HG02938 (cell line): ENCODE measurements at regions not wholly inside any gene's neighbourhood (a gene's known extent, or its start where the extent isn't known, plus 50 kb on each side); places are given as distances from the start of the nearest gene placed in this dataset.
"Not testable (repeated sequence)": the region's sequence is repeated elsewhere in the genome, so short reads cannot be mapped to it uniquely, and the experiment has no call there.

Source experiments
- ATAC-seq: cut with Tn5 transposase; IDR thresholded peaks from one replicate; pipeline ENCODE4 v1.9.1; 2021; ENCODE audit warnings: mild to moderate bottlenecking, moderate library complexity; ENCODE audit not compliant: unreplicated experiment

DNA sequence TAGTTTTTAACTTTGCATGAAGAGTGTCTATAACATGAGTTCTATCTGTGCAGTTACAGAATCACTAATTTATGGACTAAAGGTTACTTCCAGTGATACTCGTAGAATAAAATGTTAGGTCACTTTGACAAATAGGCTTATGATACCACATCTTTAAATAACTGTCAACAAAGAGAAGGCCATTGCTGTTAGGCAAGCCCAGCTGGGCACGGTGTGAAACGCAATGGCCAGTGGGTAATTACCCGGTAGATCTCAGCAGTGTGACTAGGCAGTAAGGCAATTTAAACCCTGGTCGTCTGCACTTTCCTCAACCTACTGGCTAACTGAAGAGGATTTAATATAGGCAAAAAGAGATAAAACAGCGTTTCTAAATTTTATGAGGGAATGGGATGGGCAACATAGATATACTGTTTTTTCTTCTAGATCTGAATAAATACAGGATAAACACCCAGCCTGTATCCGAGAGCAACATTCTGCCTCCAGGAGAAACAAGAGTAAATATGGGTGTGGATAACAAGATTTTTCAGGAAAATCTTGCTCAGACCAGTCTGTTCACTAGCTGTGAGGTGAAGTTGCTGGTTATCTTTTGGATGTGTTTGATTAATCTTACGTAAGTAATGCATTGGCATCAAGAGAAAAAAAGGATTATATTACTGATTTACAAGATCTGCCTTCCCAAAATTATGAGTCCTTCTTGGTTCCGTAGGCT lies 631.3 kb downstream of the EFNB2 start:
- ATAC-seq: no peak

DNA sequence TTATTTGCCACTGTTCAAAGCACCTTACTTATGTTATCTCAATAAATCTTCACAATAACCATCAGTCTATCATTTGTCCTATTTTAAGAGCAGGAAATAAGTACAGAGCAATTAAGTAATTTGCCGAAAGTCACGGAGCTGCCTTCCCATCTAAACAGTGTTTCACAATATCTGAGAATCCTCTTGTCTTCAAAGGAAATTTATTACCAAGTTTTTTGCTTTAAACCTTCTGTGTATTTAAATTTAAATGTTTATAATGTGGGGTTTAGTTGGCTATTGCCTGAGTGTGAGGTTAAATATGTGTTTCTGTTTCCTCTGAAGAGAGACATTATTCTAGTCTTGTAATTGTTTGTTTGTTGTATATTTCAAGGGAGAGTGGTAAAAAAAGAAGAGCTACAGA lies 633.1 kb downstream of the EFNB2 start:
- ATAC-seq: no peak

DNA sequence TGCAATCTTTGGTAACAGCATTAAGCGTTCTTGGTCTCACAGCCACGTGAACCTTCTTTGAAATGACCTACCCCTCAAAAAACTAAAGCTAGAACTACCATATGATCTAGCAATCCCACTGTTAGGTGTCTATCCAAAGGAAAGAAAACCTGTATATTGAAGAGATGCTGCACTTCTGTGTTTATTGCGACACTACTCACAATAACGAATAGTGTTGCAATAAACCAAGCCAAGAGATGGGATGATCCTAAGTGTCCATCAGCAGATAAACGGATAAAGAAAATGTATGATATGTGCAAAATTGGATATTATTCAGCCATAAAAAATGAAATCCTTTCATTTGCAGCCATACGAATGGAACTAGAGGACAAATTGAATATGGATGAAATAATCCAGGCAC lies 637.9 kb downstream of the EFNB2 start:
- no peak for ATAC-seq

DNA sequence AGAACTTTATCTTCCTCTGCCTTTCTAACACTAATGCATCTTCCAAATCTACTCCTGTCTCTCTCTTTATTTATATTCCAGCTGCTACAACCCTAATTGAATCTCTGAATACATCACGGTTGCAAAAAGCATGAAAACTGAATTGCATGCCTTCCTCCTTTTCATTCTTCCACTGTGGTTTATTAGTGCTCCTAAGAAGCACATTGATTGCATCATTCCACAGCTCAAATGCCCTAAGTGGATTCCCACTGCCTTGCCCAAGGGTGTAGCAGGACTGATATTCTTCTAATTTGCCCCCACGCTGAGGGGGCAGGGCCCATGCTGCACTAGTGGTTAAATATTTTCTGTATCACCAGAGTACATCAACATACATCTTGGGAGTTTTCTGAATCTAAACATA lies 640.8 kb downstream of the EFNB2 start:
- no peak for ATAC-seq

DNA sequence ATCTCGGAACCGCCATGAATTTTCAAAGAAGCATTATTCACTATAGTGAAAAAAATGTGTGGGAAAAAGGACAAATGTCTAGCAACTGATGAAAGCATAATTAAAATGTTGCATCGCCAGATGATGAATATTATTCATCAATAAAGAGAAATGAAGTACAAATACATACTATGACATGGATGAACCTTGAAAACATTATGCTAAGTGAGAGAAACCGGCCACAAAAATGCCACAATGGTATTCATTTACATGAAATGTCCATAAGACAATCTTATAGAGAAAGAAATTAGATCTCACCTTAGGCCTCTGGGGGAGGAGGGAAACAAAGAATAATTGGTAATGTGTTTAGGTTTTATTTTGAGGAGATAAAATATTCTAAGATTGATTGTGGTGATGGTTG lies 645.0 kb downstream of the EFNB2 start:
- no peak for ATAC-seq

DNA sequence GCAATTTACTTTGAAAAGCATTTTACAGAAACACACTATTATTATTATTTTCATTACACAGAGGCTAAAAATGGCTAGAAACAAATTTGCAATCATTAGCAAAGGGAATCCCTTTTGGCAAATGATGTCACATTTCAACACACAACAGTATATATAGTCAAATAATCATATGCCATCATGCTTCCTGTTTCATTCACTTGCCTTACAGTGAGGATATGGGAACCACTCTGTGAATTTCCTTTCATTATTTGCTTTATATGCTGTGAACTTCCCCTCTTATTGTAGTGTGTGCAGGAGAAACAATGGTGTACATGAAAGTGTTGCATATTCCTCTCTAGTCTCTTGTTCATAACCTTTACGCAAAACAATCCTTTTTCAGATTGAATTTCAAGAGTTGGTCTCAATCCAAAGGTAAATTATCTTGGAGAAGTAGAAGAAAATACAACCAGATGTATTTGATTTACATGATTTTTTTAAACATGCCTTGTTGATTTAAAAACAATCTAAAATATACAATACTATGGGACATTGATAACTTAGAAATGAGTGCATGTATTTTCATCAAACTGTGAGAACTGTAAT lies 657.3 kb downstream of the EFNB2 start:
- no peak for ATAC-seq

DNA sequence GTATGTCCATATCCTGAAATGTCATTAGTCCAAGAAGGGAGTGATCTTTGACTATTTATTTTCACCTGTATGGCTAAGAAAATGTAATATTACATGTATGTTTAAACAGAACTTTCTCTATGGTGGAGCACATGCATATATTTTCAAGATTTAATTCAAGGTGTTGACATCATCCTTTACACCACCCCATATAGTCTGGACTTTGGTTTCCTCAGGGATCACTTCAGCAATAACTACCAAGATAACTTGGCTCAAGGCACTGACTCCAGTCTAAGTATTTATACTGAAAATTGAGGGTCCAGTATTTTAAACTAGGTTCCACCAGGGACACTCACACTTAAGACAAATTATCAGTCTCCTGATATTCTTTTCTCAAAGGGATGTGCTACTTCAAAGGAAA lies 660.6 kb downstream of the EFNB2 start:
- no peak for ATAC-seq

DNA sequence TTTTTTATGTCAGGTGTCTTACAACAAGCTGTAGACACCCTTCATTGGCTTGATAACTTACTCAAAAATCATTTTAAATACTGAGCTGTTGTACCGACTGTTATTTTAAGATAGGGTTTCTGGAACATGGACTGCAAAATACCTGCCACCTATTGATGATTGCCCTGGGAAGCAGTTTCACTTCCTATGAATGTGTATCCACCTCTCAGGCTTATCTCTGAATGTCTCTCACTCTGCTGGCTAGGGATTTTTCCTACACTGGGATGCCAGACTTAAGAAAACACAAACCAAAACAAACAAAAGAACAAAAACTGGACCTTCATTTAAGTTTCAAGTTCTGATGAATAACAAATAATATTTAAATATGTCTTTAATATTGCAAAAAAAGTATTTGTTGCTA lies 663.7 kb downstream of the EFNB2 start:
- no peak for ATAC-seq

DNA sequence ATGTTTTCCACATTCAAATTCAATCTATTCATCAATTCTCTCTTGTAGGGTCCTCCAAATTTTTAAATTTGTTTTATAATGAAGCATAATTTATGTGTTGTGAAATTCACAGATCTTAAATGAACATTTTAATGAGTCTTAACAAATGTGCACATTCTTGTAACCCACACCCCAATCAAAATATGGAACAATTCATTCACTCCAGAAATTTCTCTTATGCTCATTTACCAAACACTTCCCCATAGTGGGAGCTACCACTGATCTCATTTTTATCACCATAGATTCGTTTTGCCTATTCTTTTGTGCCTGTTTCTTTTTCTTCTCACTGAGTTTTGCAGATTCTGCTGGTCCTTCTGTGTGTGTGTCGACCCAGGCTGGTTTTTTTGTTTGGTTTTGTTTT lies 664.1 kb downstream of the EFNB2 start:
- ATAC-seq: no peak

DNA sequence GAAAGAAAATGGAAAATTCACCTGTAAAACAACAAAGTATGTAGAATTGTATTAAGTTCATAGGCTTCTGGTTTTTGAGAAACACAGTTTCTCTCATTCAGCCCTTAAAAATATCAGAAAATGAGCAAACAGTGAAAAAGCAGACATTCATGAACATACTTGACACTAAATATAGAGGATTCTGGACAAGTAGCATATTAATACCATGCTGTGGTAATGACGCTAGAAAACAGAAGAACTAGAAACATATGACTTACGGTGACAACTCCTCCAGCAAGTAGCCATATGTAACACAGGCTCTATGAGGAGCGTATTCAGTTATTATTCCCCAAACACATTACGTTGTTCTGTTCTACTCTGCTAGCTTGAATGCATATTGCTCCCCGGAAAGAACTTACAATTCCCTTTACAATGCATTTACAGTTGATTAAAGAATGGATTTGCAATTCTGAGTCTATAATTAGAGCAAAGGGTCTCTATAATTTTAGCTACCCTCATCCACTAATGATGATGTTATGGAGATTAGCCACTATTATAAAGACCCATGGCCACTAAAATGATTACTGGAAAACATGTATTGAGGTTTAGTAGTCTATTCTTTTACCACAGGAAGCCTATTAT lies 672.1 kb downstream of the EFNB2 start:
- ATAC-seq: no peak

DNA sequence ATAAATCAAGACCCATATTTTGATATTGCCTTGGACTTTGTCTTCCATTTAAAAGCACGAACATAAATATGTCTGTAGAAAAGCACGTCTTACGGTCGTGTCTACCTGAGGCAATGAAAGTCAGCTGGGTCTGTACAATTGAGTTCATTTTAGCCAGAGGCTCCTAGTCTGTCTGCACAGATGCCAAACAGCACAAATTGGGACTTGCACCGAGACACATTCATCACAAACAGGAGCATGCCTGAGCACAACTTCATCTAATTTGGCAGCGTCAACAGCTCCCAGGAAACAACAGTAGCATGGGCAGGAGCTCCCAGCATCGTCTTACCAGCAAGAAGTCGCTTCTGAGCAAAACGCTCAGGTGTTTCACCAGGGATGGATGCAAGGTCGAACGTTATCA lies 687.0 kb downstream of the EFNB2 start:
- no peak for ATAC-seq

DNA sequence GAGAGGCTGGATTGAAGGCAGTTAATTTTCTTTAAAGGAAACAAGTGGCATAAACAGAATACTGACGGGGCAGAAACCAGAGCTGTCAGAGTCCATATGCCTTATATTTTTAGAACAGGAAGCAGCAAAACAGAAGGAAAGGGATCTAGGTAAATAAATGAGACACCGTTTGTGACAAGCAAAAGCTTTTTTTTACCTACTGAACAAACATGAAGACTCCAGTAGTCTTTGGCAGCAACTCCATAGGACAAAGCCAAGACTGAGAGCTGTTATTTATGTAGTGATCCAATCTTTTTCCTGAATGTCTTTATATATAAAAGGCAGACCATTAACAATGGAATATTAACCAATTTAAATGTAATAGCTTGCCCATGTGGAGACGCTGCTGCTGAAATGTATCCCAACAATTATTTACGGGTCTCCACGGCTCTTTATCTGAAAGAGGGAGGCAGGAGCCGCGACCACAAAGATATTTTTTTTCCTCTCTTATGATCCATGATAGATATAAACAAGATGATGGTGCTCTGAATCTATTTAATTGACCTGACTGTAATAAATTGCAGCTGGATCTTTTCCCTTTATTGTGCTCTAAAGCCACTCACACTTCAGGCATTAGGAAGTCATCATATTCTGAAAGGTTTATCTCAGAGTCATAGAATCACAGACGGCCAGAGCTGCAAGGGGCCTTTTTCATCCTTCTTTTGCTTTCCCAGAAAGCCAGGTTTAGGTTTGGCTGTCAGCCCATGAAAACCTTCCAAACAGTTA lies 687.8 kb downstream of the EFNB2 start:
- ATAC-seq: no peak

DNA sequence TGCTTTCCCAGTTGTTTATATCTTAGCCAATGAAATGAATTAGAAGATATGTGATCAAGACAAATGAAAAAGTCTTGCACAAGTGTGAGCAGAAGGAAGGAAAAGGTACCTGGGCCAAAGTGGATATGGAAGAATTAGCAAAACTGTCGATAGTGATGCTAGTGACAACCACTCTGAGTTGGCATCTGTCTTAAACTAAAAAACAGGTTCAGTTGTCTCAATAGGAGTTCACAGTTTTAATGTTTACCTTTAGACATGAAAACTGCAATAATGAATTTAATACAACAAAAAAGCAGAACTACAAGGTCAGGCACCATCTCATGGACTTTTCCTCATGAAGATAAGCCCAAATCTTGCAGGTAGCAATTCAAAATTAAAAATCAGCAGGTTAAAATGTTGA lies 688.5 kb downstream of the EFNB2 start:
- ATAC-seq: no peak

DNA sequence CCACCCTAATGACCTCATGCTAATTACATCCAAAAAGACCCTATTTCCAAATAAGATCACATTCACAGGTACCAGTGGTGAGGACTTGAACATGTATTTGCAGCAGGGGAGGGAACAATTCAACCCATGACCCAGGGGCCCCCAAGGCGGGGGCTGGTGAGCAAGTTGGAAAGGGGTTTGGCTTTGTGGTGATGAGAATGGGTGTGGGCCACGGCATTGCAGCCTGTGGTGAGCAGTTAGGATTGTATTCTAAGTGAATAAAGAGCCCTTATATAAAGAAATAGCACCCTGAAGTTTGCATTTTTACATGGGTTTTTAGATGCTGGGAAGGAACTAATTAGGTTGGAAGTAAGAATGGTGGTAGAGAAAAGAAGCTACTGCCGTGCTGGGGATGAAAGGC lies 694.2 kb downstream of the EFNB2 start:
- no peak for ATAC-seq

DNA sequence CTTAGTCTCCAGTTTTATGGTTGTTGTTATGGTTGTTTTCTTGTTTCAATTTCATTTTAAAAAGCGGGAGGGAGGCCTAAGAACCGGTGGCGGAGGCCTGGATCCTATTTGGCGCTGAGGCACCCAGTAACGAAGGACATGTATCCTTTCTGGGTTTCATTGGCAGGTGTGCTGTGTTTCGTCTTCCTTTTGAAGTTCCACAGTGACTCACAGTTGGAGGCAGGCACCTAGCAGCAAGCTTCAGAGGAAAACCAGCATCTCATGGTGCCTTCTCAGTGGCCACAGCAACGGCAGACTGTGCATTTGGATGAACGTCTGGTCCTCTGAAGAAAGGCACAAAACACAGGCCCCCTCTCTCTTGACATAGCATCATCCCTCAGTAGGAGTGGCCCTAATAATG lies 697.2 kb downstream of the EFNB2 start:
- ATAC-seq: no peak

DNA sequence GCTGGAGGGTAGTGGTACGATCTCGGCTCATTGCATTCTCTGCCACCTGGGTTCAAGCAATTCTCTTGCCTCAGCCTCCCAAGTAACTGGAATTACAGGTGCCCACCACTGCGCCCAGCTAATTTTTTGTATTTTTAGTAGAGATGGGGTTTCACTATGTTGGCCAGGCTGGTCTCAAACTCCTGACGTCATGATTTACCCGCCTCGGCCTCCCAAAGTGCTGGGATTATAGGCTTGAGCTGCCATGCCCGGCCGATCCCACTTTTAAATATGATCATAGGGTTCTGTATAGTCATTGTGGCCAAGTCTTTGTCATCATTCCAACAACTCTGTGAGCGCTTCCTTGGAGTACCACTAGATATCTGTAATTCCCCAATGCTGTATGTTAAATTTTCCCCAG lies 698.2 kb downstream of the EFNB2 start:
- ATAC-seq: not testable (repeated sequence)

DNA sequence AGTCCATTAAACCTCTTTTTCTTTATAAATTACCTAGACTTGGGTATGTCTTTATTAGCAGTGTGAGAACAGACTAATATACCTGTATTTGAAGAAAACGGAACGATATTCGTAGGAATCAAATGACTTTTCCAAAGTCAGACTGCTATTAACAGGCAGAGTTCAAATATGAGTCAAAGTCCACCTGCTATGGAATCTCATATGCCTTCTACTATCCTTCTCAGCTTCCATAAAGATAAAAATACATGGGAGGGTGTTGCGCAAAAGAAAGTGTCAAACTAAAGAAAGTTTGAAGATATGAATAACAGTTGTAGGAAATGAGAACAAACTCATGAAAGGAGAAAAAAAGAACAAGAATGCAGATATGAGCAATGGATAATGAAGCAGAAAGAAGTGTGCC lies 704.6 kb downstream of the EFNB2 start:
- no peak for ATAC-seq

DNA sequence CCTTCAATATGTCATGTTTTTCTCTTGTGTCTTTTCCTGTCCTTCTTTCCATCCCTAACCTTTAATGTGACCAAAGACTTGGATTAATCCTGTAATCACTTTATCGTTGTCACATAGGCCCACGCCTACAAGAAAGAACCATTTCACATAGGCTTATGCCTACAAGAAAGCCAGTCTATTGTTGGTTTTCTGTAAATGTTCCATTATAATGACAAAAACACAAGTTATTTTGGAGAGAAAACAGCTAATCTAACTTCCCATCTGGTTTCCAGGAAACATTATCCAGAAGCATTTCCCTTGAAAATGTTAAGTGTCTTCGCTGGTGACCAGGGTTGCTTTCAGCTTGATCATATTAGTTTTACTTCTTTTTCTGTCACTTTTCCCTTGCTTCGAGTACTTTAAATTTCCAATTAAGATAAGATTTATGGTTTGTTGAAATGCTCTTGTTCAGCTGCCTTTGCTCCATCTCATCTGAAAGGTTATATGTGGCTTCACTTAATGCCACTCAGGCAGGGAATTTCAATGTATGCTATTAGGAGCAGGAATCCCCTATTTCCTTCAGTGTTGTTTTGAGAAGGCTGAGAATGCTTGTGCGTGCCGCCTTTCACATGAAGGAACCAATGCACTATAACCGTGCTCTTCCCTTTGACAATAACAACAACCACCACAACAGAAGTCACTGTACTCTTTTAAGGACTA lies 708.2 kb downstream of the EFNB2 start:
- ATAC-seq: no peak

DNA sequence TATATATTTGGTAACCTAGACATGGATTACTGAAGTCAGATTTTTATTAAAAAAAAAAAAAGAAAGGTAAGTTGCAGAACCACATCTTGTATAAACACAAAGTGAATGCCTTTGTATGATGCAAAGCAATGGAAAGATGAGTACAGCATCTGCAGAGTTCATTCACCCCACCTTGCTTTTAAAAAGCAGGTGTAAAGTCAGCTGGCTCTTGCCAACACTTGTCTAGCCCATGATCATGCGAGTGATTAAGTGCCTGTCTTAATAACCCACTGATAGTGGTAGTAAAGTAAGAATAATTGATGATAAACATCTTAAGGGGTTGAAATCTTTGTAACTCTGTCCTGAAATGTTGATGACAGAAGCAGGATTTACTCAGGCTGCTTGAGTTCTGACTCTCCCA lies 710.4 kb downstream of the EFNB2 start:
- ATAC-seq: no peak

DNA sequence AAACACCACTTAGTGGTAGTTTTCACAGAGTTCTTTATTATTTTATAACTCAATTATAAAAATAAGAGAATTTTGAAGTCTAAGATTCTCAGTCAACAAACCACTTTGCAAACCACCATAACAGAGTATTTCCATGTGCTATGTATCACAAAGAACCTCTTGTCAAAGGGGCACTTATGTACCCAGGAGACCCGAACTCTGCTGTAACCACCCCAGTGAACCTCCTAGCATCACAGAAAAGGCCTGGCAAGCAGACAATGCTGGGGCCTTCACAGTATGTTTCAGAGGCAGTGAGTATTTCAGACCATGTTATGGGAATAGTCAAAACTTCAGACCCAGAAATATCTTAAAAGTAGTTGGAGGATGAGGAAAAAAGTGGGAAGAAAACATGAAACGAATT lies 714.1 kb downstream of the EFNB2 start:
- no peak for ATAC-seq

DNA sequence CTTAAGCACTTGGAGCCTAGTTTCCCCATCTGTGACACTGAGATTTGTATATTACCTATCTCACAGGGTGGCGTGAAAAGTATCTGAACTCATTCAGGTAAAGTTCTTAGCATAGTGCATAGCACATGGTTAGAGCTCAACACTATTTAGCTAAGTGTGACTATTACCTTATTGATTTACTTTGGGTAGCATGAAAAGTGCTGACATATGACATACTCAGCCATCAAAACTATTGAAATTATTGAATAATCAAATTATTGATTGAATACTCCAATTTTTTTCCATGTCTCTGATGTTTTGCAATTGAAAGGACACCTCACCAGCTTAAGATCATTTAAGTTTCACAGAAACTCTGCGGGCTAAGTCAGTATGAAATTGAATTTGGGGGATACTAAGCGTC lies 715.0 kb downstream of the EFNB2 start:
- no peak for ATAC-seq
